HFFc6 (cell line): ENCODE measurements at regions not wholly inside any gene's neighbourhood (a gene's known extent, or its start where the extent isn't known, plus 50 kb on each side); places are given as distances from the start of the nearest gene placed in this dataset.

Source experiments
- DNase-seq: peaks from one replicate; pipeline ENCODE4 v3.0.0-alpha.2; 2018
- H3K27ac Mint-ChIP-seq: 2 replicates; pipeline ENCODE4 v1.8.0; 2020; ENCODE audit warnings: mild to moderate bottlenecking, mixed read lengths
- H3K27me3 Mint-ChIP-seq: 2 replicates; pipeline ENCODE4 v1.8.0; 2021; ENCODE audit warnings: mild to moderate bottlenecking, moderate library complexity, mixed read lengths; ENCODE audit not compliant: insufficient read depth
- H3K36me3 Mint-ChIP-seq: 2 replicates; pipeline ENCODE4 v1.8.0; 2021; ENCODE audit warnings: low read depth, mixed read lengths
- H3K4me1 Mint-ChIP-seq: 2 replicates; pipeline ENCODE4 v1.8.0; 2020; ENCODE audit warnings: low read depth, mixed read lengths
- H3K4me3 Mint-ChIP-seq: 2 replicates; pipeline ENCODE4 v1.8.0; 2020; ENCODE audit warnings: mild to moderate bottlenecking, moderate library complexity, mixed read lengths
- H3K9me3 Mint-ChIP-seq: 2 replicates; pipeline ENCODE4 v1.8.0; 2020; ENCODE audit warnings: mild to moderate bottlenecking, mixed read lengths
- TF ChIP-seq, protein P1 (sequence below): fragments of 200-600 bp; sonication (generic); IDR thresholded peaks from 2 replicates; pipeline ENCODE4 v1.5.0; 2021; ENCODE audit warnings: antibody characterized with exemption, mild to moderate bottlenecking

DNA sequence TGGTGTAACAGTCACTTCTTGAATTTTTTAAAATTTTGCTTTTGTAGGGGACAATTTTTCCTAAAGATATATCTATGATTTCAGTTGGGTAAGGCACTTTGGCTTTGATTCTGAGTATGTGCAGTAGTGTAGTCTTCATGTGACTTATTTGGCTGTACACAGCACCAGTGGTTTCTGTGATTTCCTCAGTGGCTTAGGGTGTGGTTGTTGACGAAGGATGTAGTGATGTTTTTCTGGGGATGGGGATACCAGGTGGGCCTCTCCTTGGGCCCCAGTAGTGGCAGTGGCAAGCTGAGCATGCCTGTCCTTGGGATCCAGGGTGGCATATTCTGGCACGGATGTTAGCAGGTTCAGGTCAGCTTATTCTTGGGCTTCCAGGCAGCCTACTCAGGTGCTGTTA lies 364.9 kb upstream of the CADM1 start:
- peaks cover 71% of the 10 kb centered on the region for H3K9me3 Mint-ChIP-seq
- no peak for DNase-seq
- TF ChIP-seq, protein P1, sequence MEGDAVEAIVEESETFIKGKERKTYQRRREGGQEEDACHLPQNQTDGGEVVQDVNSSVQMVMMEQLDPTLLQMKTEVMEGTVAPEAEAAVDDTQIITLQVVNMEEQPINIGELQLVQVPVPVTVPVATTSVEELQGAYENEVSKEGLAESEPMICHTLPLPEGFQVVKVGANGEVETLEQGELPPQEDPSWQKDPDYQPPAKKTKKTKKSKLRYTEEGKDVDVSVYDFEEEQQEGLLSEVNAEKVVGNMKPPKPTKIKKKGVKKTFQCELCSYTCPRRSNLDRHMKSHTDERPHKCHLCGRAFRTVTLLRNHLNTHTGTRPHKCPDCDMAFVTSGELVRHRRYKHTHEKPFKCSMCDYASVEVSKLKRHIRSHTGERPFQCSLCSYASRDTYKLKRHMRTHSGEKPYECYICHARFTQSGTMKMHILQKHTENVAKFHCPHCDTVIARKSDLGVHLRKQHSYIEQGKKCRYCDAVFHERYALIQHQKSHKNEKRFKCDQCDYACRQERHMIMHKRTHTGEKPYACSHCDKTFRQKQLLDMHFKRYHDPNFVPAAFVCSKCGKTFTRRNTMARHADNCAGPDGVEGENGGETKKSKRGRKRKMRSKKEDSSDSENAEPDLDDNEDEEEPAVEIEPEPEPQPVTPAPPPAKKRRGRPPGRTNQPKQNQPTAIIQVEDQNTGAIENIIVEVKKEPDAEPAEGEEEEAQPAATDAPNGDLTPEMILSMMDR, result no peak
- H3K36me3 Mint-ChIP-seq, result no peaks in the 10 kb centered on the region; the same call in 1 of the 2 replicates
- no peaks in the 10 kb centered on the region for H3K4me1 Mint-ChIP-seq
- H3K27ac Mint-ChIP-seq, result no peak overlapping the region
- H3K4me3 Mint-ChIP-seq, result no peak overlapping the region
- no peaks in the 10 kb centered on the region for H3K27me3 Mint-ChIP-seq

DNA sequence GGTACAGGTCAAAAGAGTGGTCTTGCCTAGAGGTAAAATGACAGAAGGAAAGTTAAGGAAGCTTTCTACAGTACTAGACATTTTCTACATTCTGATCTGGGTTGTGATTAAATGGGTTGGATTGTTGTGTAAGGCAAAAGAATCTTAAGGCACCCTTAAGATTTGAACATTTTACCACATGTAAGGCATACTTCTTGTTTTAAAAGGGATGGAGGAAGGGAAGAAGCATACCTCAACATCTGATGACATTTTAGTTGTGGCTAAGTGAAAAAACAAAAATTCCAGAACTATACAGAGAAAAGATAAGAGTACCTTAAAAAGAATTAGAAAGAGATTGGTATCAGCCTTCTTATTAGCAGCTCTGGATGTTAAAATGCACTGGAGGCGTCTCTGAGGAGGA lies 356.0 kb upstream of the CADM1 start:
- no peak overlapping the region for H3K4me3 Mint-ChIP-seq
- H3K9me3 Mint-ChIP-seq, result peaks cover 36% of the 10 kb centered on the region
- DNase-seq, result no peak
- no peak overlapping the region for H3K27ac Mint-ChIP-seq
- TF ChIP-seq, protein P1, result no peak
- no peaks in the 10 kb centered on the region for H3K27me3 Mint-ChIP-seq
- no peaks in the 10 kb centered on the region for H3K4me1 Mint-ChIP-seq
- H3K36me3 Mint-ChIP-seq, result no peaks in the 10 kb centered on the region

DNA sequence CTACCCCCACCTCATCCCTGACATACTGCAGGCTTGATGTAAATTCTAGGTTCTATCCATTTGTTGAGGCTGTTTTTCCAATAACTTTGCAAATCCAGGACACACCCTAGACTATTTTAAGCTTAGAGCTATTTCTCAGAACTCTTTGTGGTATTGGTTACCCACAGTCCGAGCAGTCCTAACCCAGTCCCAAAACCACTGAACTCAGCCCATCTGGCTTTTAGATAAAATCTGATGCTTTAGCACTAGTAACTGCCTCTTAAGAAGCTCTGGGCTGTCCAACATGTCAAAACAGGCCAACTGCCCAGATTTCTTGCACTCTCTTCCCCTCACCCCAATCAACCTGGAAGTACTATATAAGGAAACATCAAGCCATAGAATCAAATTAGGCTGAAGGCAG lies 344.4 kb upstream of the CADM1 start:
- H3K27me3 Mint-ChIP-seq, result peaks cover 1% of the 10 kb centered on the region; the same call in 1 of the 2 replicates
- TF ChIP-seq, protein P1, result no peak
- no peaks in the 10 kb centered on the region for H3K4me1 Mint-ChIP-seq
- no peak for DNase-seq
- peaks cover 13% of the 10 kb centered on the region for H3K36me3 Mint-ChIP-seq
- H3K9me3 Mint-ChIP-seq, result peaks cover 54% of the 10 kb centered on the region
- H3K4me3 Mint-ChIP-seq, result no peak overlapping the region
- no peak overlapping the region for H3K27ac Mint-ChIP-seq

DNA sequence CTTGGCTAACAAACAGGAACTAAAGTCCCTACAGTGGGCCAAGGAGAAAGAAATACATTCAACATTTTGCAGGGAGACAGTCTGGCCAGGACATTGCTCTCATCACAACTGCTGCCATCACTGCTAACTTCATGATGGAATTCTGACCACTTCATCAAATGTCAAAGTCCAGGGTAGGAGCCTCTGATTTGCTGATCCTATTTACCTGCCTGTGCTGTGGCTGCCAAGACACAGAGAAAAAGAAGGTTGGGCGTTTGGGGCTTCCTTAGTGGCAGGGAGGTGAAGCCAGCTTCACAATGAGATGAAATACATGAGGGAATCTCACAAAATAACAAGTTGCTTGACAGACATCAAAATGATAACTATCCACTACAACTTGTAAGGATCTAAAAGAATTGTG lies 343.9 kb upstream of the CADM1 start:
- DNase-seq, result no peak
- peaks cover 49% of the 10 kb centered on the region for H3K9me3 Mint-ChIP-seq
- H3K27ac Mint-ChIP-seq, result no peak overlapping the region
- H3K27me3 Mint-ChIP-seq, result peaks cover 1% of the 10 kb centered on the region; the same call in 1 of the 2 replicates
- no peak overlapping the region for H3K4me3 Mint-ChIP-seq
- peaks cover 13% of the 10 kb centered on the region for H3K36me3 Mint-ChIP-seq
- TF ChIP-seq, protein P1, result no peak
- no peaks in the 10 kb centered on the region for H3K4me1 Mint-ChIP-seq

DNA sequence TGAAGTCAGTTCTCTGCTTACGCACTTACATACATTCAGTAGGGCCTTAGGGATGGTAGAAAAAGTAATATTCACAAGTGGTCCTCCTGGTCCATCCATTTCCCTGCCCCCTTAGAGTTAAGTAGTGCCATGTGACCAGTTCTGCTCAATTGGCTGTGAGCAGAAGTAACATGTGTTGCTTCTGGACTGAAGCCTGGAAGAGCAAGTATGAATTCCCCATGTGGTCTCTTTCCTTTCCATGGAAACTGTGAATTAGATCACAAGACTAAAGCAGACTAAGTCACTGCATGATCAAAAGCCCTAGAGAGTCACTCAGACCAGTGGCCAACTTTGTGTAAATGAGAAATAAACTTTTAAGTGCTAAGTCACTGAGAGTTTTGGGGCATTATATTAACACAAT lies 341.7 kb upstream of the CADM1 start:
- Mint-ChIP-seq H3K27ac (no peak overlapping the region), H3K27me3 (peaks cover 1% of the 10 kb centered on the region; the same call in 1 of the 2 replicates), H3K4me1 (no peaks in the 10 kb centered on the region), H3K9me3 (peaks cover 49% of the 10 kb centered on the region), H3K4me3 (no peak overlapping the region), H3K36me3 (peaks cover 13% of the 10 kb centered on the region)
- TF ChIP-seq, protein P1, result no peak
- DNase-seq, result no peak

DNA sequence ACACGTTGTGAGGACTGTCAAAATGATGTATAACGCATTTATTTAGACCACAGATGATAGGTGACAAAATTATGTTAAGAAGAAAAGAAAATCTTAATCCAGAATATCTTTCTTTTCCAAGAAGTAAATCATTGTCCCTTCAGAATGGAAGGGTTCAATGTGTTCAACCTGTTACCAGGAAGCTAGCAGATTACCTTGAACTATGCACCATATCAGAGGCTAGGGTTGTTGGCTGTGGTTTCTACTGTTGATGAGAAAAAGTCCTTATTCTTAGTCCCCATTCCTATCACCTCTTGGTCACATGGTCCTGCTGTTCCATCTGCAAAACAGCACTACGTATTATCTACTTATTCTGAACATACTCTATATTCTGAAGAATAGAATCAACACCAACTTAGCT lies 339.5 kb upstream of the CADM1 start:
- Mint-ChIP-seq H3K36me3 (peaks cover 10% of the 10 kb centered on the region), H3K9me3 (peaks cover 40% of the 10 kb centered on the region), H3K4me1 (no peaks in the 10 kb centered on the region), H3K27me3 (no peaks in the 10 kb centered on the region), H3K4me3 (no peak overlapping the region), H3K27ac (no peak overlapping the region)
- TF ChIP-seq, protein P1, result no peak
- DNase-seq, result no peak
